ENCODE measurements at regions not wholly inside any gene's neighbourhood (a gene's known extent, or its start where the extent isn't known, plus 50 kb on each side); places are given as distances from the start of the nearest gene placed in this dataset.
"Not testable (repeated sequence)": the region's sequence is repeated elsewhere in the genome, so short reads cannot be mapped to it uniquely, and the experiment has no call there.

DNA sequence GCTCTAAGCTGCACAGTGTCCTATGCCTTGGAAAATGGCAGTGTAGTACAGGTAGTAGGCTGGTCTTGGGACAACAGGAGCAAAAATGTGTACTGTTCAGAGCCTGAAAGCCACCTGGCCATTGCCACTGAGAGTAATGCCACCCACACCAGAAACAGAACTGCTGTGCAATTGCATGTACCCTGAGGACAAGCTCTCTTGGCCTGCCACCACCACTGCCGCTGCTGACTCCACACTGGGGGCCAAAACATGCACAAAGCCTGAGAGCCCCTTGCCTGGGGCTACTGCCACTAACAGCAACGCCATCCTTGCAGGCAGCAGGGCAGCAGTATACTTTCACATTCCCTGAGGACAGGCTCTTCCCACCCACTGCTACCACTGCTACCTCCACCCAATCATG, 251.9 kb upstream of the CDH12 start:
- TF ChIP-seq, protein P1, sequence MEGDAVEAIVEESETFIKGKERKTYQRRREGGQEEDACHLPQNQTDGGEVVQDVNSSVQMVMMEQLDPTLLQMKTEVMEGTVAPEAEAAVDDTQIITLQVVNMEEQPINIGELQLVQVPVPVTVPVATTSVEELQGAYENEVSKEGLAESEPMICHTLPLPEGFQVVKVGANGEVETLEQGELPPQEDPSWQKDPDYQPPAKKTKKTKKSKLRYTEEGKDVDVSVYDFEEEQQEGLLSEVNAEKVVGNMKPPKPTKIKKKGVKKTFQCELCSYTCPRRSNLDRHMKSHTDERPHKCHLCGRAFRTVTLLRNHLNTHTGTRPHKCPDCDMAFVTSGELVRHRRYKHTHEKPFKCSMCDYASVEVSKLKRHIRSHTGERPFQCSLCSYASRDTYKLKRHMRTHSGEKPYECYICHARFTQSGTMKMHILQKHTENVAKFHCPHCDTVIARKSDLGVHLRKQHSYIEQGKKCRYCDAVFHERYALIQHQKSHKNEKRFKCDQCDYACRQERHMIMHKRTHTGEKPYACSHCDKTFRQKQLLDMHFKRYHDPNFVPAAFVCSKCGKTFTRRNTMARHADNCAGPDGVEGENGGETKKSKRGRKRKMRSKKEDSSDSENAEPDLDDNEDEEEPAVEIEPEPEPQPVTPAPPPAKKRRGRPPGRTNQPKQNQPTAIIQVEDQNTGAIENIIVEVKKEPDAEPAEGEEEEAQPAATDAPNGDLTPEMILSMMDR (IDR thresholded peaks at IDR 0.05; ENCODE audit: insufficient read depth, low read length, severe bottlenecking): no peak
- H3K4me3 ChIP-seq (ENCODE audit: low read depth, low read length): no peak overlapping the region
- FAIRE-seq (no peak), DNase-seq (ENCODE audit: low read depth) (no peak)
- no peaks in the 10 kb centered on the region for H3K27me3 ChIP-seq (ENCODE audit: control insufficient read depth, insufficient read depth, low read length)
- H3K36me3 ChIP-seq (ENCODE audit: control insufficient read depth, insufficient read depth, low read length): no peaks in the 10 kb centered on the region

DNA sequence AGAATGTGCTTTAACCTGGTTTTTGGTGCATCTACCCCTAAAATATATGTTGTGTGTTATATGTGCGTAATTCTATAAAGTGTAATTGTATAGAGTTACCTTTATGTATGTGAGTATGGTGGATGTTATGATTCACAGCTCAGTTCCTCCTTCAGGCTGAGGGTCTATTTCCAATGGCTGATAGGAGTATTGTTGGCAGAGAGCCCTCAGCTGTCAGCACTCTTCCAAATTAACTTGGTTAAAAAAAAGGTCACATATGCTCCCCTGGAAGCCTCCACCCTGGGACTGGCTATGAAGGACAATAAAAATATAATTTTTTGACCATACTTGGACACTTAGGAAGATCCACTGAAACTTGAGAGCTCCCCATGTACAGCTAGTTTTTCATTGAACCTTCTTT, 250.4 kb upstream of the CDH12 start:
- H3K27me3 ChIP-seq (ENCODE audit: control insufficient read depth, insufficient read depth, low read length): no peaks in the 10 kb centered on the region
- no peak overlapping the region for H3K4me3 ChIP-seq (ENCODE audit: low read depth, low read length)
- TF ChIP-seq, protein P1 (IDR thresholded peaks at IDR 0.05; ENCODE audit: insufficient read depth, low read length, severe bottlenecking): no peak
- DNase-seq (ENCODE audit: low read depth): no peak
- no peak for FAIRE-seq
- H3K36me3 ChIP-seq (ENCODE audit: control insufficient read depth, insufficient read depth, low read length): no peaks in the 10 kb centered on the region

DNA sequence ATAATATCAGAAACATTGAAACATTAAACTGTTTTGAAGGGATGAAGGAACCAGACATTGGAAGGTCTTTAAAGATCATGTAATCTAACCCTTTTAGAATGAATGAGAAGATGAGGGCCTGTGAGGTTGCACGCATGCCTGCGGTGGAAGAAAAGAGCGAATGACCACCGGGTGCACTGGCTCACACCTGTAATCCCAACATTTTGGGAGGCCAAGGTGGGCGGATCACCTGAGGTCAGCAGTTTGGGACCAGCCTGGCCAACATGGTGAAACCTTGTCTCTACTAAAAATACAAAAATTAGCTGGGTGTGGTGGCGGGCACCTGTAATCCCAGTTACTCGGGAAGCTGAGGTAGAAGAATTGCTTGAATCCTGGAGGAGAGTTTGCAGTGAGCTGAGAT, 242.3 kb upstream of the CDH12 start:
- not testable (repeated sequence) for H3K27me3 ChIP-seq (ENCODE audit: control insufficient read depth, insufficient read depth, low read length); FAIRE-seq; H3K4me3 ChIP-seq (ENCODE audit: low read depth, low read length); H3K36me3 ChIP-seq (ENCODE audit: control insufficient read depth, insufficient read depth, low read length); DNase-seq (ENCODE audit: low read depth)

DNA sequence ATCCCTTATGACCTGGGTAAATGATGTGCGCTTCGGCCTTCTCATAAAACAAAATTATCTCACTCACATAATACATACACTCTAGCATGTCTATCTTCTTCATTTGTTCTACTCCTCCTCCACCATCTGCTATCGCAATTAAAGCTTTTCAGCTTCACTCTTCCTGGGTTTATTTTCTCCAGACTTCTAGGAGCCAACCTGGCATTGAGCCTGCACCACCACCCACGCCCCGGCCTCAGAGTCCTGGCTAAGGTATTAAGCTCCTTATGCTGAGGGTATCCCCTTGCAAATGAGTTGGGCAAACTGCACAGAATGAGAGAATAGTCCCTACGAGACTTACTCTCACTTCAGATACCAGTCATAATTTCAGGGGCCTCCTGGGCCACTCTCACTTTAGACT, 236.1 kb upstream of the CDH12 start:
- TF ChIP-seq, protein P1 (IDR thresholded peaks at IDR 0.05; ENCODE audit: insufficient read depth, low read length, severe bottlenecking): no peak
- no peak overlapping the region for H3K4me3 ChIP-seq (ENCODE audit: low read depth, low read length)
- FAIRE-seq (no peak), DNase-seq (ENCODE audit: low read depth) (no peak)
- H3K27me3 ChIP-seq (ENCODE audit: control insufficient read depth, insufficient read depth, low read length): no peaks in the 10 kb centered on the region
- H3K36me3 ChIP-seq (ENCODE audit: control insufficient read depth, insufficient read depth, low read length): no peaks in the 10 kb centered on the region

DNA sequence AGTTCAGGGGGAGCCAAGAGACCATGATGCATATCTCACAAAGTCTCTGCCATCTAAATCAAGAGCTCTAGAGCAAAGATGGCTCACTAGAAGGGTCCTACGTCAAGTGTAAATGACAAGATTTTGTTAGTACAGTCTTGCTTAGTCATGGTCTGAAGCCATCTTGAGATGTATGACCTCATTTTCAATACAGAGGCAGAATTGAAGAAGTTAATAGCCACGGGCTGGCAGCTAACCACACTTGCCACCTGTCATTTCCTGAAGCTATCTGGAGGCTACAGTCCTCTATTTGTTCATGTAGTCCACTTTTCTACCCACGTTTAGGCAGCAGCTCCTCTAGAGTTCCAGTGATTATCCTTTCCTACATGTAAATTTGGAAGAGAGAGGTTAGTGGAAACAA, 231.7 kb upstream of the CDH12 start:
- H3K36me3 ChIP-seq (ENCODE audit: control insufficient read depth, insufficient read depth, low read length): no peaks in the 10 kb centered on the region
- FAIRE-seq: no peak
- TF ChIP-seq, protein P1 (IDR thresholded peaks at IDR 0.05; ENCODE audit: insufficient read depth, low read length, severe bottlenecking): no peak
- no peaks in the 10 kb centered on the region for H3K27me3 ChIP-seq (ENCODE audit: control insufficient read depth, insufficient read depth, low read length)
- no peak for DNase-seq (ENCODE audit: low read depth)
- H3K4me3 ChIP-seq (ENCODE audit: low read depth, low read length): no peak overlapping the region

DNA sequence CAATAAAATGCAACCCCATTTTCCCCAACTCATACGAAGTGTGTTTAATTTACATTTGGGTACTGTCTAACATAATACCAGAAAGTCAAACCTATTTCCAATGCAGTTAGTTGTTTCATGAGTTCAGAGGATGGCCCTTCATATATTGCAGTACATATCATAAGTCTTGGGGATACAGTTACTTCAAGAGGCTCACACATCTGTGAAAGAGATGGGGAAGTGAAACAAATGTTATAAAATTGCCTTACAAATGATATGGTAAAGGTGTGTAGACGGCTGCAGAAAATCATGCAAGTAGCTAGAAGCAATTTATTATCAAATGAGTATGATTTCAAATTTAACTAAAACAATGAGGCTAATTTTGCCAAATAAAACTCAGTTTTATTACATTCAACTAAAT, 219.0 kb upstream of the CDH12 start:
- no peaks in the 10 kb centered on the region for H3K27me3 ChIP-seq (ENCODE audit: control insufficient read depth, insufficient read depth, low read length)
- no peaks in the 10 kb centered on the region for H3K36me3 ChIP-seq (ENCODE audit: control insufficient read depth, insufficient read depth, low read length)
- DNase-seq (ENCODE audit: low read depth): no peak
- H3K4me3 ChIP-seq (ENCODE audit: low read depth, low read length): no peak overlapping the region
- no peak for FAIRE-seq
- TF ChIP-seq, protein P1 (IDR thresholded peaks at IDR 0.05; ENCODE audit: insufficient read depth, low read length, severe bottlenecking): no peak

Data from bronchial epithelial cell (primary cell).